NCI-H1092 treated with DMSO at 0.1 percent for 48 hours (cell line): ENCODE measurements at regions not wholly inside any gene's neighbourhood (a gene's known extent, or its start where the extent isn't known, plus 50 kb on each side); places are given as distances from the start of the nearest gene placed in this dataset.

ENCODE experiments used
- DNase-seq: peaks from one replicate; lab custom pipeline; 2025; lab: John Stamatoyannopoulos, UW

GRCh38 chr22:47284360-47284759 is 521.9 kb downstream of the TBC1D22A start:
- DNase-seq, result no peak

DNA sequence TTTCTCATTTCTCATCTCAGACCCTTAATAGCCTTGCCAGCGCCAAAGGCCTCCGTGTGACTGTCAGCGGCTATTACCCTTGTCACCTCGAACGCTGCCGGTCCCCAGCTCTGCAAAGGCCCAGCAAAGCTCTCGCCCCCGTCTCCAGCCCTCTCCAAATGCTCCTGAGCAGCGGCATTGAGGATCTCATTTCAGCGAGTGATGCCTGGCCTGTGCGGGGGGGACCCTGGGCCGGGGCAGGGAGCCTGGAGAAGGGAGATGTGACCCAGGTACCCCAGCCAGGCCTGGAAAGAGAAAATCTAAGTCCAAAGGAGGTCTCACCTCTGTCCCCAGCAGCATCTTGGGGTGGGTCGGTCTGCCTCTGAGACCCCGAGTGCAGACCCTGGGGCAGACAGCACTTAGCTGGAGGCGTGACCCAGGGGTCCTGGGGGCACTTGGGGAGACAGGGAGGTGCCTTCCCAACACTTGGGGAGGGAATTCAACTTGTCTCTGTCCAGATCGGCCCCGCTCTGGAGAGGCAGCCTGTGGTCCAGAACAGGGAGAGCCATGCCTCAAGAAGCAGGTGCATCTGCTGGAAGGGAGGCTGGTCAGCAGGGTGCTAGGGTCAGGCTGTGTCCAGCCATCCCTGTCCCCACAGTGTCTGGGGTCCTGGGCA is 521.3 kb downstream of the TBC1D22A start:
- no peak for DNase-seq

- DNase-seq, result no peak
These were observed 520.4 kb downstream of the TBC1D22A start for GRCh38 chr22:47282851-47283250.

- DNase-seq, result no peak
These were observed 519.9 kb downstream of the TBC1D22A start for GRCh38 chr22:47282366-47282765.

- no peak for DNase-seq
These were observed 519.0 kb downstream of the TBC1D22A start for GRCh38 chr22:47281126-47282106.

DNA sequence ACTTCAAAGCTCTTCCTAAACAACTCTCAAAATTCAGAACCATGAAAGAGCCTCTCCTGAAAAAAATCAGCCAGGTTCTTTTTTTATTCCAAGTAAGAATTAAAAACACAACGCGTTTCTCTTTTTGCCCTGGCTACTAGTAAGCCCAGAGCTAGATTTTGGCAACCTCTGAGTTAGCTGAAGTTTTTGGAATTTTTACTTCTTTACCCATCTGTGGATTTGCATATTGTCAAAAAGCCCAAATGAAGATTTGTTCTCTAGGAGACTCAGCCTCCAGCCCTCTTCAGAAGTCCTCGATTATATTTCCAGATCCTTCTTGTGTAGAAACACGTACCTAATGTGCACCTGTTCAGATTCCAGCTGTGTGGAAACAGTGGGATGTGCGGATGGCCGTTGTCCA is 517.9 kb downstream of the TBC1D22A start:
- DNase-seq, result no peak

DNA sequence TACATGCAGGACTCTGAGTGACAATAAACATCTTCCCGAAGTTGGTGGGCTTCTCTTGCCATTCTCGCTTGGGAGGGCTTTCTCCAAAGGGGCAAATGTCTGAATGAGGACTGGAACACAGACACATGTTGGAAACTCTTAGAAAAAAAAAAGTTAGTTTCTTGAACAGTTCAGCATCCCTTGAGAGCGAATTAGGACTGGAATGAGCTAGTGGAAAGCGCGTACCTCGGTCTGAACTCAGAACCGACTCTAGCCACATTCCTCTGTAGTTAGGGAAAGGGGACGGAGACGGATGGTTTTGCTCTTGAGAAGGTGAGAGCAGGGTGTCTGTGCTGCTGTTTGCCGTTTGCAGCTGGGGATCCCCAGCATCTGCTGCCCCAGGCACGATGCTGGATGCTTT is 517.3 kb downstream of the TBC1D22A start:
- no peak for DNase-seq

GRCh38 chr22:47279337-47279736 is 516.9 kb downstream of the TBC1D22A start:
- no peak for DNase-seq

DNA sequence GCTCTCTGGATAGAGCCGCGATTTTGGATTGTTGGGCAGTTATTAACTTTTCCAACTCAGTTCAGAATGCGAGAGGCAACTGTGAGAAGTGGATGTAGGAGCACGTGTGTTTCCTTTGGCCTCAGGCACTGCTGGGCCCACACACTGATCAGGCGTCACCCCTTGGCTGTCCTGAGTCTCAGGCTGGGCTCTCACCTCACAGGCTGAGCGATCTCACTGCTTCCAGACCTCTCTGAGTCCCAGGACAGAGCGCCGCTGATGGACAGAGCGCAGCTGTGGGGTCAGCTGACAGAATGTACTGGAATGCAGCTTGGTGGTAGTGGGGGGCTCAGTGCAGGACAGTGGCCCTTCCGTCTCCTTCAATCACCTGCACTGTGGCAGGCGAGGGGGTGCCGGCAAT is 516.2 kb downstream of the TBC1D22A start:
- DNase-seq, result no peak

DNA sequence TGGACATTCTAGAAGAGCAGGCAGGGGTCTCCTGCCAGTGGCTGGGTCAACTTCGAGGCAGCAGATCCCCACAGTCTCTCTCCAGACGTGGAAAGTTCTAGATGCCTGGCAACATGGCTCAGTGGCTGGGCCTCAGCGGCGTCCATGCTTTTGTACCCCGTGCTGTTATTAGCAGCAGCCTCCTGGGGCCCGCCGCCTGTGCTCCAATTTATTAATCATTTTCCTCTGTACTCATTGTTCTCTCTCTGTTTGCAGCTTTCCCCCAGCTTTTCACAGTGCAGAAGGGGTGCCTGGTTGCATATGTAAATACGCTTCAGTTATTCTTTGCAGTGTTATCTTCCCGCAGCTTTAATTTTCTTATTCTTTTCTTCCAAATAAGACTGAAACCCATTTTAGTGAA is 515.1 kb downstream of the TBC1D22A start:
- DNase-seq, result no peak

DNA sequence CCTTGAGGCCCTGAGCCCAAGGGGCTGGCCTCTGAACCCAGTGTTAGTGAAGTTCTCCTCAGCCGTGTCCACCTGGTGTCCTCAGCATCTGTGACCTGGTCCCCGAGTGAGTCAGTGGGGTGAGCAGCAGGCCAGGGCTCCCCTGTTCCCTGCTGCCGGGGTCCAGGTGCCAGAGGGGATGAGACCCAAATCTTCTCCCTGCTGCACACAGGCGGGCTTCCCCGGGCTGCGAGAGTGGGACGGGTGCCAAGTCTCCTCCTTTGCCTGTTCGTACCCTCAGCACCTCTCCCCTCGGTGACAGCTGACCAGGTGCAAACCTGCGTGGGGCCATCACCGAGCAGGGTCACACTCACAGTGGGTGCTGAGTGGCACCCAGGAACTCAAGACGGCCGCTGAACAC is 514.5 kb downstream of the TBC1D22A start:
- no peak for DNase-seq

DNA sequence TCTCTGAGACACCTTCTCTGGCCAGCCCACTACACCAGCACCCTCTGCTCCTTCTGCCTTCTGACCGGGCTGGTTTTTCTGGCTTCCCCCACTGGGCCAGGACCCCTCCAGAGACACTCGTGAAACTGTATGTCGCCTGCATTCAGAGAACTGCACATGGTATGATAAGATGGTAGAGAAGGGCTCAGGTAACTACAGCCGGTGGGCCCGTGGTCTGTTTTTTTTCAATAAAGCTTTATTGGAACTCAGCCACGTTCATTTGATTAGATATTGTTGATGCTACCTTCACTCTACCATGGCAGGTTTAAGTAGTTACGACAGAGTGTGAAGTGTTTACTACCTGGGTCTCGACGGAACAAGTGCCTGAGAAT is 514.0 kb downstream of the TBC1D22A start:
- no peak for DNase-seq

DNA sequence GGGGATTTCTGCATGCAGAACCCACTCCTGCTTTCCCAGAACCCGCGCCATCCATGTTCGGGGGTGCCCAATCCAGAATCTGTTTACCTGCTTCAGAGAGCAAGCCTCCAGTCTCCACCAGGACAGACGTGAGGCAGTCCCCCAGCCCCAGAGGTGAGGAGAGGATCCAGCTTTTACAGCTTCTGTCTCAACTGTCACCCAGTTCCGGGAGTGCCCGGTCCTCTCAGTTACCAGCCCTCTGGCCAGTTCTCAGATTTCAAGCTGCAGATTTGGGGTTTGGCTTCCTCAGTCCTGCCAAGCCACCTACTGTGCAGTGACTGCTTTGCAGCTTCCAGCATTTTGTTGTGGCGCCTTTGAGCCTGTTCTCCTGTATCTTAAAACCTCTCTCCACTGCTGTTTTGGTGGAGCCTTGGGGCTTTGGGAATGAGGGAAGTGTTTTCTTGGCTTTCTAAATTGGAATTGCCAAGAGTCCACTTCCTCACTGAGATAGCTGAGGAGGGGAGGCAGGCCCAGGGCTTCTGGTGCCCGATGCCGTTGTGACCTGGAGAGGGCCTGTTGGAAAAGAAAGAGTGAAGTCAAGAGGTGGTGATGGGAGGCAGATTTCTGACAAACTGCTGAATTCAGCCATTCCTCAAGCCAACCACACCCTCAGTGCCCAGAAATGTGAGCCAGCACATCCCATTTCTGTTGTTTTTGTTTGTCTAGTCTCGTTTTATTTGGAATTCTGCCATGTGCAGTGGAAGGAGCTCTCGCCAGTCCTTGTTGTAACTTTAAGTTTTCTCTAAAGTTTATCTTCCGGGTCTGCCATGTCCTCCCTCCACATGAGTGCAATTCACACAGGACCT is 513.4 kb downstream of the TBC1D22A start:
- no peak for DNase-seq

DNA sequence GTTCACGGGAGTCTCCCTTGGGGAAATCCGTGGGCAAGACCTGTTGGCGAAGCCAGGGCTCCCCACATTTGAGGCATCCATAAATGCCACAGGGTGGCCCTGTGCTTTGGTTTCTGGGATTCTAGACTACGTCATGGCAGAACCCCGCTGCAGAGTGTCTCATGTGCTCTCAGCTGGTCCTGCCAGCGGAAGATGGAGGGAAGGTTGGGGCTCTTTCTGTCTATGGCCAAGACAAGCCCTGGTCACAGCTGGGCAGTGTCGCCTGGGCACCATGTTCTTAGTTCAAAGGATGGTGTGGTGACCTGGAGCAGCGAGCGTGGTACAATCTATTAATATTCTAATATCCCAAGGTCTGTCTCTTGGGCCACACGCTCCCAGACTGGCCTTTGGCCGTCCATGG is 511.7 kb downstream of the TBC1D22A start:
- DNase-seq, result no peak

DNA sequence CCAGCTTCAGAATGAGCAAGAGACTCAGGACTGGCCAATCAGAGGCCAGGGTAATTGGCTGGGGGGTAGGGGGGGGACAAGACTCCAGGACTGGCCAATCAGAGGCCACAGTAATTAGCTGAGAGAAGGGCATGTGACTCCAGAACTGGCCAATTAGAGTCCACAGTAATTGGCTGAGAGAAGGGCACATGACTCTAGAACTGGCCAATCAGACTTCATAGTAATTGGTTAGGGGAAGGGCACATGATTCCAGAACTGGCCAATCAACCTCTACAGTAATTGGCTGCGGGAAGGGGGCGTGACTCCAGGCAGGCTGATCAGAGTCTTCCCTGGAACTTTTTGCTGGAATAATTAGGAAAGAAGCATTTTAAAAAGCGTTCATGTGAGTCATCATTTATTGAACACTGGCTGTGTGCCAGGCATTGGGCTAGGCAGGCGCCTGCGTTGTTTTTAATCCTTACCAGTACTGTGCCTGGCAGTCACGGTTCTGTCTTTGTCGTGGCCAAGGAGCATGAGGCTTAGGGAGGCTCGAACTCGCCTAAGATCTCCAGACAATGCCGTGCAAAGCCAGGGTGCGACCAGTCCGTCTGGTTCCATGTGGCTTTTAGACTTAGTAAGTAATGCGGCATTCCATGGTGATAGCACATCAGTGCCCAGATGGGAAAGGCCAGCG is 508.1 kb downstream of the TBC1D22A start:
- no peak for DNase-seq

DNA sequence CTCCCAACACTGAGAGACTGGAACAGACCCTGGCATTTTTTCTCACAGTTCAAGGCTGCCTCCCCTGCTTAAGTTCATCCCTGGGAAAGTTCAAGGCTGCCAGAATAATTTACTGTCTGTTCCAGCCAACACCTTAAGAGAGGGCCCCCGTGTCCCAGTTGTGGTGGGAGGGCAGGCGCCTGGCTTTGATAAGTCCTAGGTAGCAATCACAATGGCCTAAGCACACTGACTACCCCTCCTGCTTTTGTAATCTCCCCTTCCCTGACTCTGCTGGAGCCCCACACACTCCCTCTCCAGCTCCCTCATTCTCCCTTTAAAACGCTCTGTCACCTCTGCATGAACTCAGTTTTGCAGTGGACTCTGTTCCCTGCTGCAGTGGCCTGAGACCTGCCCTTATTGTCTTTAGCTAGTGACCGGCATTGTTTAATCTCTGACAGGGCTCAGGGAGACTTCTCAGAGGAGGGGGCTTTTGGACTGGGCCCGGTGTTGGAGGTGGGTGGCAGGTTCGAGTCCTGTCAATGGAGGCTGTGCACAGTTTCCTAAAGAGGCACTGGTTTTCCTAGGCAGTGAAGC is 507.2 kb downstream of the TBC1D22A start:
- DNase-seq, result no peak

DNA sequence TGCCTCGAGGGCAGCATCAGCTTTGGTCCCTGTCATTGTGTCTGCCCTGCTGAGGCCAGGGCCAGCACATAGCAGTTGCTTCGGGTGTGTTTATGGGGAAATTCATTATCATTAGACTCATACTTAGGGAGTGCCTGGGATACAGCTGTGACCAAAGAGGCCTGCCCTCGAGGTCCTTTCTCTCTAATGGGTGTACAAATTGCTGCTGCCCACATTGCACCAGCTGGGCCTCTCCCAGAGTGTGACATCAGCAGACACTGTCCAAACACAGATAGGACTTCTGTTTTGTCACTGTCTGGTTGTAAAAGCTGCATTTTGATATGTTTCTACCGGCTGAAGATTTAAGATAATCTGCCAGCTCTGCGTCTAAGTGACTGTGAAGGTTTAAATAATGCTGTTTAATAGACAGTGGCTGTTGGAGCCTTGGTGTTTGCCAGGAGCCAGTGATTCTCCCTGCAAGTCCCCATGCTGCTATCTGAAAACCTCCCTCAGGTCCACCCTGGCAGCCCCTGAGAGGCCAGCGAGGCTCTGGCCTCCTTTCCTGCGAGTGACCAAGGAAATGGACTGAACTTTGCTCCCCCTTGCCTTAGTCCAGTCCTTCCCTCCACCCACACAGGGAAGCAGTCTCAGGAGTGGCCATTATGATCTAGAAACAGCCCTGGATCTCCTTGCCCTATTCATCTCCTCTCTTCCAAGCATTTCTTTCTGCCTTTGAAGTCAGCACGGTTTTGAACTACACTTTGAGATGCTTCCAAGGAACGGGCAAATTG is 505.2 kb downstream of the TBC1D22A start:
- no peak for DNase-seq

DNA sequence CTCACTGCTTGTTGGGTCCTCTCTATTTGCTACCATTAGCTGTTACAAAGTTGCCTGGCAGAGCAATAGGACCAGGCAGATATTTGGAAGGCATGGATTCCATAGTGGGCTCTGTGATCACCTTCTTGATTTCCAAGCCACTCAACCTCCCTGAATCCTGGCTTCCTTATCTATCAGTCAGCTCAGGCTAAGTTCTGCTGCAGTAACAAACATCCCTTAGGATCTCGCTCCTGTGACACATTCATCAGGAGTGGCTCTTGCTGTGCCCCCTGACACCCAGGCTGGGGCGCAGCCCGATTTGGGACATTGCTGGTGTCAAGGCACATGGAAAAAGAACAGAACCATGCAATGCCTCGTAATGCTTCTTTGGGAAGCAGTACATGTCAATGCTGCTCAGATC is 503.9 kb downstream of the TBC1D22A start:
- no peak for DNase-seq

DNA sequence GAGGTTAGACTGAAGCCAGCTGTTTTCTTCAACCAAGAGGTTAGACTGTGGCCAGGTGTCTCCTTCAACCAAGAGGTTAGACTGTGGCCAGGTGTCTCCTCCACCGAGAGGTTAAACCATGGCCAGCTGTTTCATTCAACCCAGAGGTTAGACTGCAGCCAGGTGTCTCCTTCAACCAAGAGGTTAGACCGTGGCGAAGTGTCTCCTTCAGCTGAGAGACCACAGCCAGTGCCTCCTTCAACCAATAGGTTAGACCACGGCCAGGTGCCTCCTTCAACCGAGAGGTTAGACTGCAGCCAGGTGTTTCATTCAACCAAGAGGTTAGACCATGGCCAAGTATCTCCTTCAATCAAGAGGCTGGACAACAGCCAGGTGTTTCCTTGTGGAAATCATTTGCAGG is 498.1 kb downstream of the TBC1D22A start:
- no peak for DNase-seq

GRCh38 chr22:47259990-47260389 is 497.5 kb downstream of the TBC1D22A start:
- DNase-seq, result no peak

DNA sequence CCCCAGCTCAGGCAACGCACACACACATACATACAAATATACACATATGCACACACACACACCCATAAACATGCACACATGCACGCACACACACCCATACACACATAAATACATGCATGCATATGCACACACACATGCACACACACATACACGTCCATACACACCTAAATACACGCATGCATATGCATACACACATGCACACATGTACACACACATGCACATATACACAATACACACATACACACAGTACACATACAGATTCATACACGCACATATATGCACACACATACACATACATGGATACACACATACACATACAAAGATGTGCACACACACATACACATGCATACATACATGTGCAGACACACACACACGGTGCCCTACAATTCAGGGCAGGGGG is 496.6 kb downstream of the TBC1D22A start:
- no peak for DNase-seq
